Body of pancreas (tissue), 4 donors: ENCODE measurements at regions not wholly inside any gene's neighbourhood (a gene's known extent, or its start where the extent isn't known, plus 50 kb on each side); places are given as distances from the start of the nearest gene placed in this dataset.
"Not testable (repeated sequence)": the region's sequence is repeated elsewhere in the genome, so short reads cannot be mapped to it uniquely, and the experiment has no call there.

Source experiments
- ATAC-seq: fragments of 150-250 bp; one replicate; pipeline ENCODE4 v1.9.1; 2016
- DNase-seq, 4 donors: peaks; one replicate each; pipeline ENCODE4 v3.0.0-alpha.2; 2019
- H3K27ac ChIP-seq, 4 donors: fragments of 200-600 bp; sonication (generic); 1 replicate in 3 of 4; 2 replicates in 1 of 4; pipeline versions ENCODE4 v1.5.1 to v1.6.1; 2016 to 2019; ENCODE audit warnings: mild to moderate bottlenecking in 1 of 4, mixed read lengths in 1 of 4, moderate library complexity in 1 of 4
- H3K27me3 ChIP-seq, 2 donors: fragments of 200-600 bp; sonication (generic); one replicate each; pipeline ENCODE4 v1.6.0; 2016; ENCODE audit warnings: mild to moderate bottlenecking in 1 of 2
- H3K36me3 ChIP-seq, 2 donors: fragments of 200-600 bp; sonication (generic); replicated peaks in 1 of 2; 2 replicates each; pipeline ENCODE4 v1.5.1; 2016; ENCODE audit warnings: low read depth in 2 of 2; ENCODE audit not compliant: insufficient read depth in 1 of 2
- H3K4me1 ChIP-seq: fragments of 200-600 bp; sonication (generic); one replicate; pipeline ENCODE4 v1.6.0; 2016
- H3K4me3 ChIP-seq, 2 donors: fragments of 200-600 bp; sonication (generic); 1 replicate in 1 of 2; 2 replicates in 1 of 2; pipeline ENCODE4 v1.5.1; 2016 to 2019
- H3K9me3 ChIP-seq, 3 donors: fragments of 200-600 bp; sonication (generic); 1 replicate in 2 of 3; 2 replicates in 1 of 3; pipeline ENCODE4 v1.5.1; 2016
- POLR2A ChIP-seq, 3 donors: fragments of 450-650 bp; IDR thresholded peaks; one replicate each; pipeline ENCODE4 v1.6.1; 2016; ENCODE audit warnings: antibody characterized with exemption in 3 of 3, mild to moderate bottlenecking in 2 of 3
- WGBS, 2 donors: methylation state at CpG; one replicate each; pipeline ENCODE4 v1.1.5; 2017; 5-methylcytosine and 5-hydroxymethylcytosine counted together
- intact Hi-C: fragments of 100-400 bp; cut with DNase I; formaldehyde crosslinking; loops from one replicate; pipeline ENCODE4 v1.15.1; 2023
- TF ChIP-seq, protein P1 (sequence below), 7 experiments: fragments of 450-650 bp in 4 of 7; fragments of 200-600 bp in 3 of 7; sonication (generic) in 3 of 7; IDR thresholded peaks; one replicate each; pipeline ENCODE4 v1.5.1; 2016 to 2019; ENCODE audit warnings: antibody characterized with exemption in 7 of 7

DNA sequence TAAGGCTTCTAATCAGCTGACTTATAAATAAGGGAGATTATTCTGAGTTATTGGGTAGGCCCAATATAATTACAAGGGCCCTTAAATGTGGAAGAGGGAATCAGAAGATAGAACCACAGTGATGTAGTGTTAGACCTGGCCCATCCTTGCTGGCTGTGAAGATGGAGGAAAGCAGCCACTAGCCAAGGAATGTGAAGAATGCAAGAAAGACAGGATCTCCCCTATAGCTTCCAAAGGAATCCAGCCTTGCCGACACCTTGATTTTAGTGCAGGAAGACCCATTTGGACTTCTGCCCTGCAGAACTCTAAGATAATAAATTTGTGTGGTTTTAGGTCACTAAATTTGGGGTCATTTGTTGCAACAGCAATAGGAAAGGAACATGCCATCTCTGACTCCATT is 150.6 kb downstream of the SPATA18 start:
- DNase-seq (no peak), ATAC-seq (no peak)
- 58 to 67% methylated on average over 1 of the region's 1 CpG for WGBS, 2 donors
- Histone ChIP-seq H3K27me3 (no peaks in the 10 kb centered on the region), H3K4me3 (no peak overlapping the region), H3K4me1 (no peaks in the 10 kb centered on the region), H3K36me3 (no peaks in the 10 kb centered on the region), H3K27ac (no peak overlapping the region), H3K9me3 (no peaks in the 10 kb centered on the region)
- intact Hi-C loops = no loop called here
- TF ChIP-seq, protein P1, sequence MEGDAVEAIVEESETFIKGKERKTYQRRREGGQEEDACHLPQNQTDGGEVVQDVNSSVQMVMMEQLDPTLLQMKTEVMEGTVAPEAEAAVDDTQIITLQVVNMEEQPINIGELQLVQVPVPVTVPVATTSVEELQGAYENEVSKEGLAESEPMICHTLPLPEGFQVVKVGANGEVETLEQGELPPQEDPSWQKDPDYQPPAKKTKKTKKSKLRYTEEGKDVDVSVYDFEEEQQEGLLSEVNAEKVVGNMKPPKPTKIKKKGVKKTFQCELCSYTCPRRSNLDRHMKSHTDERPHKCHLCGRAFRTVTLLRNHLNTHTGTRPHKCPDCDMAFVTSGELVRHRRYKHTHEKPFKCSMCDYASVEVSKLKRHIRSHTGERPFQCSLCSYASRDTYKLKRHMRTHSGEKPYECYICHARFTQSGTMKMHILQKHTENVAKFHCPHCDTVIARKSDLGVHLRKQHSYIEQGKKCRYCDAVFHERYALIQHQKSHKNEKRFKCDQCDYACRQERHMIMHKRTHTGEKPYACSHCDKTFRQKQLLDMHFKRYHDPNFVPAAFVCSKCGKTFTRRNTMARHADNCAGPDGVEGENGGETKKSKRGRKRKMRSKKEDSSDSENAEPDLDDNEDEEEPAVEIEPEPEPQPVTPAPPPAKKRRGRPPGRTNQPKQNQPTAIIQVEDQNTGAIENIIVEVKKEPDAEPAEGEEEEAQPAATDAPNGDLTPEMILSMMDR (IDR thresholded peaks at IDR 0.05) = no peak
- TF ChIP-seq POLR2A (IDR thresholded peaks at IDR 0.05) = no peak

DNA sequence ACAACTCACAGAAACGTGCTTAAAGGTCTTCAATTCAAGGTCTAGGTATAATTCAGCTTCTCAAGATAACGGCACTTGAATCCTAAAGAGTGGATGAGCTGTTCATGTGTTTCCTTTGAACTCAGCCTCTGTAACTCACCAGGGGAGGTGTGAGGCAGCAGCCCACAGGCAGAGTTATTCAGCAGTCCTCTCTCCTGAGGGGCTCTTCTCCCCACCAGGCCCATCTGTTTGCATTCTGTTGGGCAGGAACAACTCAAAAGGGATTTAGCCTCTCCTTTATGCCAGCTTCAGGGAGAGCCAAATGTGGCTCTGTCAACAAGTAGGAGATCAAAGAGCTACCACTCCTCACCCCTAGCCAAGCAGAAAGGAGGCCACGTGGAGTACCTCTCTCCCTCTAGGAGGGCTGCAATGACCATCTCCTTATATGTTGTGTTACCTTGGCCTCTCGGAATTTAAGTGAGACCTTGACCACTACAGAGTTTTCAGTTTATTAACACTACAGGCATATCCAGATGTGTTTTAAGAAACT is 151.2 kb downstream of the SPATA18 start:
- no peak for DNase-seq
- intact Hi-C loops = no loop called here
- H3K27ac ChIP-seq = no peak overlapping the region
- TF ChIP-seq, protein P1 (IDR thresholded peaks at IDR 0.05) = no peak
- no peak for TF ChIP-seq POLR2A (IDR thresholded peaks at IDR 0.05)
- no peaks in the 10 kb centered on the region for H3K4me1 ChIP-seq
- no peak overlapping the region for H3K4me3 ChIP-seq
- no peak for ATAC-seq
- H3K36me3 ChIP-seq = no peaks in the 10 kb centered on the region
- H3K9me3 ChIP-seq = no peaks in the 10 kb centered on the region
- WGBS, 2 donors = 37 to 47% methylated on average over 4 of the region's 4 CpGs
- no peaks in the 10 kb centered on the region for H3K27me3 ChIP-seq

DNA sequence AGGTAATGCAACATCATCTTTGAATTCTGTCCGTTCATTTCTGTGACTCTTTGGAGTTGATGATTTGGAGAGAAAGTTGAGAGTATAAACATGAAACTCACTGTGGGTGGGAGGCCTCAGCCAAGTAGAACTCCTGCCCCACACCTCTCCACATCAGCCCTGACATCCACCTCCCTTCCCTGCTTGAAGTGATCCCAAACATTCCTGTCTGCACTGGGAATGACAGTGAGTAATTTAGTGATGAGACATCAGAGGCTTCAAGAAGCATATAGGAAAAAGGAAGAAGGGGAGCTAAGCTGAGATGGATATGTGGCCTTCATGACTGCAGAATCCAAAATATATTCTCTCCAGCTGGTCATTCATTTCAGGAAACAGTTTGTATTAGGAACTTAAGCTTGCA is 151.8 kb downstream of the SPATA18 start:
- H3K4me1 ChIP-seq = no peaks in the 10 kb centered on the region
- TF ChIP-seq, protein P1 (IDR thresholded peaks at IDR 0.05) = no peak
- TF ChIP-seq POLR2A (IDR thresholded peaks at IDR 0.05) = no peak
- no peak overlapping the region for H3K27ac ChIP-seq
- DNase-seq (no peak), ATAC-seq (no peak)
- H3K4me3 ChIP-seq = no peak overlapping the region
- 48 to 69% methylated on average over 1 of the region's 1 CpG for WGBS, 2 donors
- no peaks in the 10 kb centered on the region for H3K9me3 ChIP-seq
- no peaks in the 10 kb centered on the region for H3K36me3 ChIP-seq
- intact Hi-C loops = no loop called here
- no peaks in the 10 kb centered on the region for H3K27me3 ChIP-seq

DNA sequence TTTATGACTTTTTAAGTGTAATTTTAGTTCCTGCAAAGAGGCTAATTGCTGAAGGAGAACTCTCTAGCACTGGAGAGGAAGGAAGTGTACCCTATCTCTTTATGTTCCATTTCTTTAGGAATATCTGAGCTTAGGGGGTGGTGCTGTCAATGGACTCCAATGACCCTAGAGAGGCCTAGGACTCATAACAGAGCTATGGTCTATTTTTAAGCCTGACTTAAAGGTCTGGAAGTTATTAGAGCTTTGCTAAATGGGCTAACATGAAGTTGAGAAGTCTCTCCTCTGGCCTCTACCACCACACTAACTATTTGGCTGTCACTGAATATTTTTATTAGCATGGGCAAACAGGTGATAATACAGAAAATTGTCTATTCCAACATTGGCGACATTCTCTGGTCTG is 152.2 kb downstream of the SPATA18 start:
- Histone ChIP-seq H3K27ac (no peak overlapping the region), H3K27me3 (no peaks in the 10 kb centered on the region), H3K4me1 (no peaks in the 10 kb centered on the region), H3K9me3 (no peaks in the 10 kb centered on the region), H3K36me3 (no peaks in the 10 kb centered on the region), H3K4me3 (no peak overlapping the region)
- no peak for DNase-seq
- TF ChIP-seq POLR2A (IDR thresholded peaks at IDR 0.05) = no peak
- TF ChIP-seq, protein P1 (IDR thresholded peaks at IDR 0.05) = no peak
- intact Hi-C loops = no loop called here
- 60 to 90% methylated on average over 1 of the region's 1 CpG for WGBS, 2 donors
- ATAC-seq = no peak

DNA sequence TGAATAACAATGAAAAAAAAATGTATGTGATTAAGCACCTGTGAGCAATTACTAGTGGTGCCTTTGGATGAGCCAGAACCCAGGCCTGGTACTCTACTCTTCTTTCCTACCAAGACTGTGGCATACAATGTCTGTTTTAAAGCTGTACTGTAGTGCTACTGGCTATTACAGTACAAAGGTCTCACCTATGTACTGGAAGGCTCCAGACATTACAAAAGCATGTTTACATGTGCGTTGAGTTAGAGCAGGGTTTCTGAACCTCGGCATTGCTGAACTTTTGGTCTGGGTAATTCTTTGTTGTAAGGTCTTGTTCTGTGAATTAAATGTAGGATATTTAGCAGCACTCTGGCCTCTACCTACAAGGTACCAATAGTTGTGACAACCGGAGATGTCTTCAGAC is 153.8 kb downstream of the SPATA18 start:
- no peak for ATAC-seq
- Histone ChIP-seq H3K36me3 (no peaks in the 10 kb centered on the region), H3K4me1 (no peaks in the 10 kb centered on the region), H3K9me3 (no peaks in the 10 kb centered on the region), H3K27ac (no peak overlapping the region), H3K27me3 (no peaks in the 10 kb centered on the region), H3K4me3 (no peak overlapping the region)
- intact Hi-C loops = no loop called here
- TF ChIP-seq, protein P1 (IDR thresholded peaks at IDR 0.05) = no peak
- no peak for TF ChIP-seq POLR2A (IDR thresholded peaks at IDR 0.05)
- DNase-seq = no peak
- WGBS, 2 donors = 58 to 77% methylated on average over 3 of the region's 3 CpGs

- H3K4me1 ChIP-seq, H3K27me3 ChIP-seq, H3K27ac ChIP-seq, H3K9me3 ChIP-seq, ATAC-seq, H3K36me3 ChIP-seq, H3K4me3 ChIP-seq, DNase-seq, intact Hi-C loops: not testable (repeated sequence)
- 77 to 92% methylated on average over 4 of the region's 4 CpGs for whole genome bisulfite sequencing, 2 donors
These were observed 156.0 kb downstream of the SPATA18 start for GRCh38 chr4:52207146-52207545.
